ENCODE measurements at regions not wholly inside any gene's neighbourhood (a gene's known extent, or its start where the extent isn't known, plus 50 kb on each side); places are given as distances from the start of the nearest gene placed in this dataset.
"Not testable (repeated sequence)": the region's sequence is repeated elsewhere in the genome, so short reads cannot be mapped to it uniquely, and the experiment has no call there.

GRCh38 chr21:33965662-33966061 is 50.1 kb upstream of the ATP5PO start:
- TF ChIP-seq YY1 (IDR thresholded peaks at IDR 0.05; ENCODE audit: insufficient read depth, insufficient read length); ZNF274 (IDR thresholded peaks at IDR 0.05; ENCODE audit: low read depth, low read length): not testable (repeated sequence)
